H54 (cell line): ENCODE measurements at regions not wholly inside any gene's neighbourhood (a gene's known extent, or its start where the extent isn't known, plus 50 kb on each side); places are given as distances from the start of the nearest gene placed in this dataset.
"Not testable (repeated sequence)": the region's sequence is repeated elsewhere in the genome, so short reads cannot be mapped to it uniquely, and the experiment has no call there.

Source experiments
- DNase-seq: peaks from one replicate; pipeline ENCODE4 v3.0.0; 2011; ENCODE audit warnings: low spot score, mixed read lengths; ENCODE audit not compliant: insufficient read length
- FAIRE-seq: peaks from 3 replicates; lab custom pipeline; 2011; peaks lifted over from hg19 to GRCh38; lab: Jason Lieb, UNC
- POLR2A ChIP-seq: IDR thresholded peaks from 2 replicates; pipeline ENCODE4 v1.6.1; 2011; ENCODE audit warnings: low read depth, mild to moderate bottlenecking, low read length

- DNase-seq (no peak), FAIRE-seq (no peak)
- TF ChIP-seq POLR2A = no peak
Measured at GRCh38 chr6:37078814-37079213, 73.4 kb downstream of the FGD2 start.

- DNase-seq (no peak), FAIRE-seq (no peak)
- TF ChIP-seq POLR2A = no peak
Measured at GRCh38 chr6:37081042-37081607, 75.7 kb downstream of the FGD2 start.

- no peak for TF ChIP-seq POLR2A
- no peak for DNase-seq
- no peak for FAIRE-seq
Measured at GRCh38 chr6:37082390-37083130, 77.1 kb downstream of the FGD2 start.

GRCh38 chr6:37083243-37084138 is 78.0 kb downstream of the FGD2 start:
- DNase-seq = no peak
- FAIRE-seq = no peak
- no peak for TF ChIP-seq POLR2A

- not testable (repeated sequence) for DNase-seq, FAIRE-seq
Measured at GRCh38 chr6:37084665-37085064, 79.2 kb downstream of the FGD2 start.

- DNase-seq (no peak), FAIRE-seq (no peak)
- no peak for TF ChIP-seq POLR2A
Measured at GRCh38 chr6:37085198-37085597, 79.7 kb downstream of the FGD2 start.

GRCh38 chr6:37088897-37089296 is 81.1 kb upstream of the PIM1 start:
- no peak for FAIRE-seq
- DNase-seq = no peak
- no peak for TF ChIP-seq POLR2A

GRCh38 chr6:37089783-37090182 is 80.2 kb upstream of the PIM1 start:
- TF ChIP-seq POLR2A = no peak
- FAIRE-seq = no peak
- DNase-seq = no peak

GRCh38 chr6:37091104-37091503 is 78.8 kb upstream of the PIM1 start:
- not testable (repeated sequence) for DNase-seq, FAIRE-seq

- FAIRE-seq, DNase-seq: not testable (repeated sequence)
Measured at GRCh38 chr6:37091586-37091985, 78.4 kb upstream of the PIM1 start.

GRCh38 chr6:37092923-37093727 is 76.8 kb upstream of the PIM1 start:
- no peak for TF ChIP-seq POLR2A
- FAIRE-seq (no peak), DNase-seq (no peak)

GRCh38 chr6:37093728-37094069 is 76.3 kb upstream of the PIM1 start:
- DNase-seq = no peak
- FAIRE-seq = no peak
- TF ChIP-seq POLR2A = no peak

- FAIRE-seq = no peak
- no peak for TF ChIP-seq POLR2A
- DNase-seq = no peak
Measured at GRCh38 chr6:37095997-37096396, 74.0 kb upstream of the PIM1 start.

GRCh38 chr6:37097335-37097734 is 72.6 kb upstream of the PIM1 start:
- no peak for FAIRE-seq
- no peak for TF ChIP-seq POLR2A
- DNase-seq = no peak
